ENCODE measurements at regions not wholly inside any gene's neighbourhood (a gene's known extent, or its start where the extent isn't known, plus 50 kb on each side); places are given as distances from the start of the nearest gene placed in this dataset.
A peak's percentile ranks its signal among the peaks of the same experiment; 100 is the strongest.

DNA sequence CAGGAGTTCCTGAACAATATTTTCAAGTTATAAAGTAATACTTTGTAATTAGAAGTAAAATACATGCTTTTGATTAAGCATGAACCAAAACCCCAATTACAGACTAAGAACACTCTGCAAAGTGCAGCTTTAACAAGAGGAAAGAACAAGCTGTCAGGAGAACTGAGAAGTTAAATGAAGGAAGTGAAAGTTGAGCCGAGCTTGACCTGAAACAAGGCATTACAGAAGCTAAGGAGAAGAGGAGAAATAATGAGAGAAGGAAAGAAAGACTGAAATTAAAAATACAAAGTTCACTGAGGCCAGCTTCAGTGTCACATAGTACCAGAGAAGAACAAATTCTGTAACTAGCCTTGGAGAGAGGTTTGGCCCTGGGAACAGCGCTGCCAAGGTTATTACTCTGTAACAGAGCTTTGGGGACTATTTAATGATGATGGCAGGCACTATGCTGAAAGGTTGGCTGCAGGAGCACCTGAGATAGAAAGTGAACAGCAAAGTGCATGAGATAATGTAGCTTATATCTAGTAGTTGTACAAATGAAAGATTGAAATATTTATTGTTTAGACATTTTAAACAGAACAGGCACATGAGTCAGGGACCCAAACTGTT lies 241.9 kb upstream of the PEX5L start:
- Histone ChIP-seq H3K79me2 (ENCODE audit: control insufficient read depth, insufficient read depth, low read length) (no peaks in the 10 kb centered on the region), H3K27me3 (ENCODE audit: control insufficient read depth, insufficient read depth, low read length) (no peaks in the 10 kb centered on the region), H3K4me1 (ENCODE audit: control insufficient read depth, extremely low read depth, insufficient read depth, low read length) (no peaks in the 10 kb centered on the region), H3K9me3 (ENCODE audit: control insufficient read depth, insufficient read depth, low read depth, low read length) (no peaks in the 10 kb centered on the region), H3K9ac (ENCODE audit: insufficient read depth, low read length) (no peak overlapping the region), H4K20me1 (ENCODE audit: control insufficient read depth, extremely low read depth, insufficient read depth, low read length) (no peaks in the 10 kb centered on the region), H3K4me2 (ENCODE audit: extremely low read depth, insufficient read depth, low read length) (no peak overlapping the region), H3K36me3 (ENCODE audit: control insufficient read depth, insufficient read depth, low read length) (no peaks in the 10 kb centered on the region), H3K27ac (ENCODE audit: insufficient read depth, low read length) (no peak overlapping the region), H3K4me3 (replicated peaks in 1 of 4; ENCODE audit: control extremely low read depth in 1 of 4, insufficient read depth in 1 of 4, low read depth in 3 of 4, low read length in 4 of 4) (no peak overlapping the region), H2AFZ (ENCODE audit: low read length) (no peak overlapping the region)
- TF ChIP-seq, protein P1, sequence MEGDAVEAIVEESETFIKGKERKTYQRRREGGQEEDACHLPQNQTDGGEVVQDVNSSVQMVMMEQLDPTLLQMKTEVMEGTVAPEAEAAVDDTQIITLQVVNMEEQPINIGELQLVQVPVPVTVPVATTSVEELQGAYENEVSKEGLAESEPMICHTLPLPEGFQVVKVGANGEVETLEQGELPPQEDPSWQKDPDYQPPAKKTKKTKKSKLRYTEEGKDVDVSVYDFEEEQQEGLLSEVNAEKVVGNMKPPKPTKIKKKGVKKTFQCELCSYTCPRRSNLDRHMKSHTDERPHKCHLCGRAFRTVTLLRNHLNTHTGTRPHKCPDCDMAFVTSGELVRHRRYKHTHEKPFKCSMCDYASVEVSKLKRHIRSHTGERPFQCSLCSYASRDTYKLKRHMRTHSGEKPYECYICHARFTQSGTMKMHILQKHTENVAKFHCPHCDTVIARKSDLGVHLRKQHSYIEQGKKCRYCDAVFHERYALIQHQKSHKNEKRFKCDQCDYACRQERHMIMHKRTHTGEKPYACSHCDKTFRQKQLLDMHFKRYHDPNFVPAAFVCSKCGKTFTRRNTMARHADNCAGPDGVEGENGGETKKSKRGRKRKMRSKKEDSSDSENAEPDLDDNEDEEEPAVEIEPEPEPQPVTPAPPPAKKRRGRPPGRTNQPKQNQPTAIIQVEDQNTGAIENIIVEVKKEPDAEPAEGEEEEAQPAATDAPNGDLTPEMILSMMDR (conservative IDR thresholded peaks at IDR 0.05 in 1 of 2, IDR thresholded peaks at IDR 0.05 in 1 of 2; ENCODE audit: low read depth in 1 of 2, low read length in 2 of 2) = no peak
- DNase-seq (ENCODE audit: low read depth in 2 of 2) = no peak

DNA sequence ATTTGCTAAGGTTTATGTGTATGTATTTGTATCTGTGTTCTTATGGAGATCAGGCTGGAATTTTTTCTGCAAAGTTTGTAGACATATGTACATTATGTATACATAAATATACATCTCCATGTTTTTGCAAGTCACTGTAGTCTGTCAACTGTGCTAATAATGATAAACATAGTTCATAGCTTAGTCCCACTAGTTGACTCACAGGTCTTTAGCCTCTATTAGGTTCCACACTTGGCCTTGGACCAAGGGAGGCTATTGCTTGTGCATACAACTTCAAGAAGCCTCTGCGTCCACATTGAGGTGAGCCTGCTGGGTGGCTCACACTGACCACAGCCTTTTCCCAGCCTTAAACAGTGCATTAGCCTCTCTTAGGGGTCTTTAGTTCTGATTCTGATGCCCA lies 243.8 kb upstream of the PEX5L start:
- H4K20me1 ChIP-seq (ENCODE audit: control insufficient read depth, extremely low read depth, insufficient read depth, low read length) = no peaks in the 10 kb centered on the region
- H2AFZ ChIP-seq (ENCODE audit: low read length) = no peak overlapping the region
- no peak overlapping the region for H3K9ac ChIP-seq (ENCODE audit: insufficient read depth, low read length)
- no peak overlapping the region for H3K4me2 ChIP-seq (ENCODE audit: extremely low read depth, insufficient read depth, low read length)
- no peaks in the 10 kb centered on the region for H3K36me3 ChIP-seq (ENCODE audit: control insufficient read depth, insufficient read depth, low read length)
- TF ChIP-seq EZH2 (IDR thresholded peaks at IDR 0.05; ENCODE audit: low read length, missing control alignments) = no peak
- TF ChIP-seq, protein P1 (conservative IDR thresholded peaks at IDR 0.05 in 1 of 2, IDR thresholded peaks at IDR 0.05 in 1 of 2; ENCODE audit: low read depth in 1 of 2, low read length in 2 of 2) = no peak
- no peak overlapping the region for H3K4me3 ChIP-seq (replicated peaks in 1 of 4; ENCODE audit: control extremely low read depth in 1 of 4, insufficient read depth in 1 of 4, low read depth in 3 of 4, low read length in 4 of 4)
- no peaks in the 10 kb centered on the region for H3K9me3 ChIP-seq (ENCODE audit: control insufficient read depth, insufficient read depth, low read depth, low read length)
- peaks cover 2% of the 10 kb centered on the region for H3K4me1 ChIP-seq (ENCODE audit: control insufficient read depth, extremely low read depth, insufficient read depth, low read length)
- H3K79me2 ChIP-seq (ENCODE audit: control insufficient read depth, insufficient read depth, low read length) = no peaks in the 10 kb centered on the region
- H3K27me3 ChIP-seq (ENCODE audit: control insufficient read depth, insufficient read depth, low read length) = no peaks in the 10 kb centered on the region
- peak; percentile 4 to 60 for DNase-seq (ENCODE audit: low read depth in 2 of 2)
- no peak overlapping the region for H3K27ac ChIP-seq (ENCODE audit: insufficient read depth, low read length)

DNA sequence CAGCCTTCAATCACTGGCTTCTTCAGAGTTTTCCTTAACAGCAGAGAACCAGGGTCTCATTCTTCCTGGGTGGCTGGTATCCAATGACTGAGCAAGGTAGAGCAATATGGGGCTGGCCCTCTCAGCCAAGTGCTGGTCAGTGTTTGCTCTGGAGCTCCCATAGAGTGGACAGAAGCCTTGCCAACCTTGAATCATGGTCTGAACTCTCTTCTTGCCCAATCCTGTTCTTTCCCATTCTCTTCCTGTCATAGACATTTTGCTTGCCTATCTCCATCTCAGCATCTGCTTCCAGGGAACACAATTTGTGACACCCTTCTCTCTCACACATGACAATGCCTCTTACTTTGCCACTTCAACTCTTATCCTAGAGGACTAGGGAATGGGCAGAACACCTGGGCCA lies 245.6 kb upstream of the PEX5L start:
- H3K4me1 ChIP-seq (ENCODE audit: control insufficient read depth, extremely low read depth, insufficient read depth, low read length) = peaks cover 2% of the 10 kb centered on the region
- H2AFZ ChIP-seq (ENCODE audit: low read length) = no peak overlapping the region
- H3K4me2 ChIP-seq (ENCODE audit: extremely low read depth, insufficient read depth, low read length) = no peak overlapping the region
- H3K9me3 ChIP-seq (ENCODE audit: control insufficient read depth, insufficient read depth, low read depth, low read length) = no peaks in the 10 kb centered on the region
- no peak for DNase-seq (ENCODE audit: low read depth in 2 of 2)
- H3K9ac ChIP-seq (ENCODE audit: insufficient read depth, low read length) = no peak overlapping the region
- H3K79me2 ChIP-seq (ENCODE audit: control insufficient read depth, insufficient read depth, low read length) = no peaks in the 10 kb centered on the region
- no peaks in the 10 kb centered on the region for H3K27me3 ChIP-seq (ENCODE audit: control insufficient read depth, insufficient read depth, low read length)
- no peaks in the 10 kb centered on the region for H3K36me3 ChIP-seq (ENCODE audit: control insufficient read depth, insufficient read depth, low read length)
- no peaks in the 10 kb centered on the region for H4K20me1 ChIP-seq (ENCODE audit: control insufficient read depth, extremely low read depth, insufficient read depth, low read length)
- no peak for TF ChIP-seq EZH2 (IDR thresholded peaks at IDR 0.05; ENCODE audit: low read length, missing control alignments)
- TF ChIP-seq, protein P1 (conservative IDR thresholded peaks at IDR 0.05 in 1 of 2, IDR thresholded peaks at IDR 0.05 in 1 of 2; ENCODE audit: low read depth in 1 of 2, low read length in 2 of 2) = no peak
- no peak overlapping the region for H3K4me3 ChIP-seq (replicated peaks in 1 of 4; ENCODE audit: control extremely low read depth in 1 of 4, insufficient read depth in 1 of 4, low read depth in 3 of 4, low read length in 4 of 4)
- H3K27ac ChIP-seq (ENCODE audit: insufficient read depth, low read length) = no peak overlapping the region

Measured in fibroblast of lung (primary cell).